ENCODE measurements at regions not wholly inside any gene's neighbourhood (a gene's known extent, or its start where the extent isn't known, plus 50 kb on each side); places are given as distances from the start of the nearest gene placed in this dataset.
"Not testable (repeated sequence)": the region's sequence is repeated elsewhere in the genome, so short reads cannot be mapped to it uniquely, and the experiment has no call there.

- DNase-seq (ENCODE audit: low read depth) = no peak
Observed at GRCh38 chr5:164206196-164206595, 700.8 kb downstream of the MAT2B start.

DNA sequence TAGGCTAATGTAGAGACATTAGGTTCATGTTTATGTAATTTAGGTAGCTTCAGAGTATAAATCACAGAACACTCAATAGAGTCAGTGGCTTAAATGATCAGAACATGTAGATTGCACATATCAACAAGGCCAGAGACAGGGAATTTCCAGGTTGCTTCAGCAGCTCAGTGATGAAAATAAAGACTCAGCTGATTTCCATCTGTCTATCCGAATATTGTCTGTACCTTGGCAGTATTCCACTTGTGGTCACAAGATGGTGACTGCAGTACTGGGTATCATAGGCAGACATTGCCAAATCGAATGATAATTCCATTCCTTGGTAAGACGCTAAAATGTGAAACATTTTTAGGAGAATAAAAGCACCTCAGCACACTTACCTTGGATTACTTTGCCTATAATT is 702.2 kb downstream of the MAT2B start:
- no peak for DNase-seq (ENCODE audit: low read depth)

GRCh38 chr5:164210491-164210890 is 705.1 kb downstream of the MAT2B start:
- no peak for DNase-seq (ENCODE audit: low read depth)

GRCh38 chr5:164214698-164215097 is 709.3 kb downstream of the MAT2B start:
- DNase-seq (ENCODE audit: low read depth) = no peak

DNA sequence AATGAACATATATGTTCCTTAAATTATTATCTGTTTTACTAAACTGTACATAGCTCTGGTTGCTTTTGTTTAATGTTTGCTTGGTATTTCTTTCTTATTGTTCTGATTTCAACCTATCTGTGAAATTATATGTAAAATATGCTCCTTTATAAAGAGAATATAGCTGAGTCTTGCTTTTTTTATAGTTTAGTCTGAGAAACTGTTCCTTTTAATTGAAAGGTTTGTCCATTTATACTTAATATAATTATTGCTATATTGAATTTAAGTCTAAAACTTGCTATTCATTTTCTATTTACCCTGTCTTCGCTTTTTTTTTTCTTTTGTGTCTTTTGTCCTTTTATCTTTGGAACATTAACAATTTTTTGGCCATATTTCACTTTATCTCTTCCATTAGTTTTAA is 712.0 kb downstream of the MAT2B start:
- DNase-seq (ENCODE audit: low read depth) = no peak

GRCh38 chr5:164220522-164220921 is 715.1 kb downstream of the MAT2B start:
- no peak for DNase-seq (ENCODE audit: low read depth)

DNA sequence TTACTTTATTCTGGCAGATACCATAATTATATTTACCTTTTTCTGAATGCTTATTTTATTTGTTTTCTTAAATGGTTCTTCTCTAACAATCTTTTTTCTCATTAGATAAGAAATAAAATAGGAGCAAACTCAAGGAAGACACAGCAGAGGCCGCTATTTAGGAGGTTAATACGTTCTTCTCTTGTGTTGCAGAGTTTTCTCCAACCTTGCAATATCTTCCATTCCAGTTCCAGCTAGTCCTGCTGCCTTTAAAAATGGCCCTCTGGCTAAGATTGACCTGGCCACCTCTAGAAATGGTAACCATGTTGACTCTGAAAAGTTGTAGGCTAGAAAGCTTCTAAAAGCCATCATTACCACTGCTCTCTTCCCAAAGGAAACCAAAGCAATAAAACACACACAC is 718.8 kb downstream of the MAT2B start:
- DNase-seq (ENCODE audit: low read depth) = no peak

DNA sequence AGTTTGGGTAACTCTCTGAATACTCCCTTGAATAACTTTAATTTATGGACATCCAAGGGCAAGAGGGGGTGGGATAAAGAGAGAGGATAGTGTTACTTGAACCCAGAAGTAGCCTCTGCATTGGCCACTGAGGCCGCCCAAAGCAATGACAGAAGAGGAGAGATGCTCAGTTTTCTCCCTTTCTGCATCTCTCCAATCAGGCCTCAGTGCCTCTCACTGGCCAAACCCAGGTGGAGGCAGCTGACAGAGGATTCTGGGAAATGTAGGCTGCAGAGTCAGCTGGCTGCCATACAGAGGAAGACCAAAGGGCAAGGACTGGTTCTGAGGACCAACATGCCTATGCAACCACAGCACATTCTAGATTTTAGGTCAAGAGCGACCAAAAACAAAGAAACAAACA is 719.4 kb downstream of the MAT2B start:
- DNase-seq (ENCODE audit: low read depth) = no peak

DNA sequence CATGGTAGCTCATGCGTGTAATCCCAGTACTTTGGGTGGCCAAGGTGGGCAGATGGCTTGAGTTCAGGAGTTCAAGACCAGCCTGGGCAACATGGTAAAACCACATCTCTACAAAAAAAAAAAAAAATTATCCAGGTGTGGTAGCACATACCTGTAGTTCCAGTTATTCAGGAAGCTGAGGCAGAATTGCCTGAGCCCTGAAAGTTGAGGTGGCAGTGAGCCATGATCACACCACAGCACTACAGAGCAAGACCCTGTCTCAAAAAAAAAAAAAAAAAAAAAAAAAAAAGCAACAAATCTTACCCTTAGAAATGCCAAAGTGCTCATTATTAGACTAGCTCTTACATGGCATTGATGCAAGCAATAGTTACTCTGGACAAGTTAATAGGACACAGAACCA is 724.9 kb downstream of the MAT2B start:
- no peak for DNase-seq (ENCODE audit: low read depth)

DNA sequence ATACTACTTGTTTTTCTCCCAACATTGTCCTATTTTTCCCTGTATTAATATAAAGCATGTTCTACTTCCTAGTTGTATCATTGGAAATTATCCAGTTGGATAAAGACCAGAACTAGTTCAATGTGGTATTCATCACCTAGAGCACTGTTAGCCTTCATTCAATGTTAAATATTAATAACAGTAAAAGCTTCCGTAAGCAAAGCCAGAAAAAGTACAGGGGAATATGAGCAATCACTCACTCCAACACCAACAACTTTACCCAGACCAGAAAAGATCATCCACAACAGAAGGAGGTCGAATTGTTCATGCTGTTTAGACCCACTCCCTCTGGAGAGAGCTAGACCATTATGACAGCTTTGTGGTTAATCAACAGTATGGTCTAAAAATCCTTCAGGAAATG is 728.4 kb downstream of the MAT2B start:
- no peak for DNase-seq (ENCODE audit: low read depth)

- no peak for DNase-seq (ENCODE audit: low read depth)
Observed at GRCh38 chr5:164234321-164234720, 728.9 kb downstream of the MAT2B start.

DNA sequence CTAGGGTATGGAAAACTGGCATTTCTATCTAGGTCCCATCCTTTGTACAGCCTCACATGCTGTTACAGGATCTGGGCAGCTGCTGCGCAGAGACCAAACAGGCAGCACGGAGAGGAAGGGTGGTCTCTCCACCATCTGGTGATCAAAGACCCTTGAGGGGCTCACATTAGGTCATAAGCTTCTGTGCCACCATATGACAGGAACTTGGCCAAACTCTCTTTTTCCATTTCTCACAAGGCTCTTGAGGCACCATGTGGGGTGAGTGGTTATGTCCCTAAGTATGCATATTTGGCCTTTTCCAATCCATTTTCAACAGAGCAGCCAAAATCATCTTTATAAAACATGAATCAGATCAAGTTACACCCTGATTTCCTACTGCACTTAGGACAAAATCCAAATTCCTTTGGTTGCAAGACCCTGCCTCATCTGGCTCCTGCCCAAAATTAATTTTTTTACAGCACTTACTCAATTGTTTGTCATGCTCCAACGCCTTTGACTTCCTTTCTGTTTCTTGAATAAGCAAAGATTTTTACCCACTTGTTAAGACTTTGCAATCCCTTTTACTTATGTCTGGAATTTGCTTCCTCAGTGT is 730.0 kb downstream of the MAT2B start:
- peak; percentile 25 for DNase-seq (ENCODE audit: low read depth)

DNA sequence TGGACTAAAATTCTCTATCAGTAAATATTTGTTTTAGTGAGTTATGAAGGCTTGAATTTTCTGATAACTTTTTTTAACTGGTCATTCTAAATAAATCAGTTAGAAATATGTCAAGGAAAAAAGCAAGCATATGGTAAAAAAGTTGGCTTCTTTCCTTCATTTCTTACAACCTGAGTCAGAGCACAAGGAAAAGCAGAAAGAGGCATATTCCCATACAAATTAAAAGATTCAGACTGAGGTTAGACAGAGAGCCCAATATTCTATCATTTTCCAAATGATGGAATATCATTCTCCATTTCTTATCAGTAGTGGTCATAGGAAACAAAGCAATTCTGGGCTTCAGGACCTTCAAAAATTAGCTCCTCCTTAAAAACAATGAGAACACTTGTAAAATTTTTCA is 732.1 kb downstream of the MAT2B start:
- no peak for DNase-seq (ENCODE audit: low read depth)

DNA sequence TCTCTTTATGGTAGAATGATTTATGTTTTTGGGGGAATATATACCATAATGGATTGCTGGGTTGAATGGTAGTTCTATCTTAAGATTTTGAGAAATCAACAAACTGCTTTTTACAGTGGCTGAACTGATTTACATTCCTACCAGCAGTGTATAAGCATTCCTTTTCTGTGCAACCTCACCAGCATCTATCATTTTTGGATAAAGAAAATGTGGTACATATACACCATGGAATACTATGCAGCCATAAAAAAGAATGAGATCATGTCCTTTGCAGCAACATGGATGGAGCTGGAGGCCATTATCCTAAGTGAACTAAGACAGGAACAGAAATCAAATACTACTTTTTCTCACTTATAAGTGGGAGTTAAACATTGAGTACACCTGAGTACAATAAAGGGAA is 746.4 kb downstream of the MAT2B start:
- DNase-seq (ENCODE audit: low read depth) = not testable (repeated sequence)

- no peak for DNase-seq (ENCODE audit: low read depth)
Observed at GRCh38 chr5:164253764-164254163, 748.3 kb downstream of the MAT2B start.

GRCh38 chr5:164255598-164256213 is 750.3 kb downstream of the MAT2B start:
- no peak for DNase-seq (ENCODE audit: low read depth)

DNA sequence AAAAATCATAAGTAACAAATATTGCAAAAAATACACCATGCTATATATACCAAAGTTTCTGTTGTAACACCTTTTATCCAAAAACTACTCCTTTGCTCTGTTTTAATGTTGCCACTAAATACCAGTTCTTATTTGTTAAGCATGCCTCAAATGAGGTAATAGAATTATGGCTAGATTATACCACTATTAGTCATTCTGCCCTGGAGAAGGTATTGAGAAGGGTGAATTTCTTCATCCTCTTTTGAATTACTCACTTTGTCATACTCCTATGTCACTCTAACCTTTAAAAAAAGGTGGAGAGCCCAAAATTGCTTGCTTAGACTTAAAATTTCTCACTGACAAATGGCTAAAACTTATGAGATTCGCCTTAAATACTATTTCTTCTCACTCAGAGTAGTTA is 750.9 kb downstream of the MAT2B start:
- peak; percentile 42 for DNase-seq (ENCODE audit: low read depth)

GRCh38 chr5:164256954-164257353 is 751.5 kb downstream of the MAT2B start:
- no peak for DNase-seq (ENCODE audit: low read depth)

DNA sequence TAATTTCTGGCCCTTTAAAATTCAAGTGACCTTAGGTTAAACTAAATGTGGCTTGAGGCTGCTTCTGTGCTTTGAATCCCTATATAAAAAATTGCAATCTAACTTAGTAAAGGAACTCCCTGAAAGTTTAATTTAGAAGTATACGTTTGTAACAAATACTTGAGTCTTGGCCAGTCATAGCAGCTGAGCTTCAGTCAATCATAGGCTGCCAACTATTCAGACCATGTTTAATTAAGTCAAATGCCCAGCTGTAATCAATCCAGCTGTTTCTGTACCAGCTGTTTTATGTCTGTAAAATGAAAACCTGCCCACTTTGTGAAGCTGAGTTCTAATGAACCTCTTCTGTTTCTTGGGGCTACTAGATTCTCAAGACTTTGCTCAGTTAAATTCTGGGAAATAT is 760.1 kb downstream of the MAT2B start:
- no peak for DNase-seq (ENCODE audit: low read depth)

GRCh38 chr5:164266571-164266970 is 761.2 kb downstream of the MAT2B start:
- no peak for DNase-seq (ENCODE audit: low read depth)

GRCh38 chr5:164277720-164278119 is 772.3 kb downstream of the MAT2B start:
- DNase-seq (ENCODE audit: low read depth) = peak; percentile 35

DNA sequence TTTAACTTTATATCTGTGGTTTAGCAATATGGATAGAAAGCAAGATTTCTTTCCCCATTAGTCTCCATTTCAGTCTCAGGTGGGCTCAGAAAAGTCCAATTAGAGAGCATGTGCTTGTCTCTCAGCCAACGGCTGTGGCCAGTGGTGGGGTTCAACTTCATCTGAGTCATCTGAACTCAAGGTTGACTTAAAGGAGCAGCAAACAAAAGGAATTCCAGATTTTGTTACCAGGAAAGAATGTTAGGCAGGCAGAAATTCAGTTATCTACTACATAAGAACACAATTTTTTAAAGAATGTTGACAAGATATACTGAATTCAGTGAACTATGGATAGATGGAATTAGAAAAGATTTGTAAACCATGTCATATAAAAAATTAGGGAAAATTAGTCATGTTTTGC is 784.1 kb downstream of the MAT2B start:
- DNase-seq (ENCODE audit: low read depth) = no peak

DNA sequence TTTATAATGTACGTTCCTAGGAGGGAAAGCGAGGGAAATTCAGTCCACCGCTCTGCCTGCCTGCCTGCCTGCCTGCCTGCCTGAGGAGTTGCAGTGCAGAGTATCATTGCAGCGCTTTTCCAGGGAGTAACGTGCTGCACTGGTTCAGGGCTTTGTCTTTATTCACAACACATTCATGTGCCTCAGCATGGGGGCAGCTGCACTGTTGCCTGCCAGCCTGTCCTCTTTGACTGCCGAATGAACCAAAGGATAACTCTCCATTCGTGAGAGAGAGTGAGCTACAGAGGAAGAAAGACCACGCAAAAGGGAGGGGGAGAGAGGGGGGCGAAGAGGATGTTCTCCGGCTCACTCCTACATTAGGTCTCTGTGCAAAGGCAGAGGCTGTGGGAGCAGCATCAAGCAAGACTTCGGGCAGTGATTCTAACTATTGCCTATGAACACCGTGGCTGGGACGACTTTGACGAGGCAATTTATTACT is 791.2 kb downstream of the MAT2B start:
- DNase-seq (ENCODE audit: low read depth) = peak; percentile 4

GRCh38 chr5:164298165-164298564 is 792.7 kb downstream of the MAT2B start:
- no peak for DNase-seq (ENCODE audit: low read depth)

Measured in ELR (cell line).